Keratinocyte (primary cell): ENCODE measurements at regions not wholly inside any gene's neighbourhood (a gene's known extent, or its start where the extent isn't known, plus 50 kb on each side); places are given as distances from the start of the nearest gene placed in this dataset.
"Not testable (repeated sequence)": the region's sequence is repeated elsewhere in the genome, so short reads cannot be mapped to it uniquely, and the experiment has no call there.

Experiments used
- DNase-seq: peaks from one replicate; pipeline ENCODE4 v3.0.0-alpha.2; 2011; ENCODE audit warnings: low read depth, missing footprints, low spot score
- FAIRE-seq: peaks from 2 replicates; lab custom pipeline; 2011; peaks lifted over from hg19 to GRCh38; lab: Jason Lieb, UNC
- H2AFZ ChIP-seq: 2 replicates; pipeline ENCODE4 v1.6.0; 2012; ENCODE audit warnings: low read length, control low read depth, inconsistent platforms; ENCODE audit not compliant: control insufficient read depth
- H3K27ac ChIP-seq: 2 replicates; pipeline ENCODE4 v1.5.1; 2011; ENCODE audit warnings: low read length; ENCODE audit not compliant: control insufficient read depth, insufficient read depth
- H3K27me3 ChIP-seq: 3 replicates; pipeline ENCODE4 v1.6.0; 2011; ENCODE audit warnings: low read length; ENCODE audit not compliant: control insufficient read depth, insufficient read depth; ENCODE audit errors: extremely low read depth
- H3K36me3 ChIP-seq, 2 experiments: 2 replicates in 1 of 2; 3 replicates in 1 of 2; pipeline ENCODE4 v1.5.1; 2011; ENCODE audit warnings: low read length in 2 of 2, mild to moderate bottlenecking in 1 of 2; ENCODE audit not compliant: control insufficient read depth in 2 of 2, insufficient read depth in 2 of 2; ENCODE audit errors: extremely low read depth in 1 of 2
- H3K4me1 ChIP-seq: 3 replicates; pipeline ENCODE4 v1.5.1; 2011; ENCODE audit warnings: low read length; ENCODE audit not compliant: control insufficient read depth, insufficient read depth; ENCODE audit errors: extremely low read depth
- H3K4me2 ChIP-seq: 3 replicates; pipeline ENCODE4 v1.6.0; 2011; ENCODE audit warnings: low read depth, low read length; ENCODE audit not compliant: control insufficient read depth, insufficient read depth; ENCODE audit errors: extremely low read depth
- H3K4me3 ChIP-seq, 3 experiments: fragments of 200-600 bp in 1 of 3; sonication (generic) in 1 of 3; 2 replicates in 2 of 3; 3 replicates in 1 of 3; pipeline ENCODE4 v1.5.1; 2011 to 2016; ENCODE audit warnings: low read length in 3 of 3, mild to moderate bottlenecking in 3 of 3, control low read depth in 2 of 3, inconsistent platforms in 1 of 3, low read depth in 1 of 3, mixed read lengths in 1 of 3, mixed run types in 1 of 3, moderate library complexity in 1 of 3; ENCODE audit not compliant: control insufficient read depth in 2 of 3, insufficient read depth in 2 of 3; ENCODE audit errors: extremely low read depth in 1 of 3
- H3K79me2 ChIP-seq: 2 replicates; pipeline ENCODE4 v1.6.0; 2012; ENCODE audit warnings: low read length; ENCODE audit not compliant: control insufficient read depth, insufficient read depth
- H3K9ac ChIP-seq: 3 replicates; pipeline ENCODE4 v1.6.0; 2011; ENCODE audit warnings: low read length; ENCODE audit not compliant: control insufficient read depth, insufficient read depth; ENCODE audit errors: extremely low read depth
- H3K9me1 ChIP-seq: 3 replicates; pipeline ENCODE4 v1.6.0; 2011; ENCODE audit warnings: low read length; ENCODE audit not compliant: control insufficient read depth, insufficient read depth; ENCODE audit errors: extremely low read depth
- H3K9me3 ChIP-seq: 2 replicates; pipeline ENCODE4 v1.5.1; 2012; ENCODE audit warnings: low read depth, low read length; ENCODE audit not compliant: control insufficient read depth
- H4K20me1 ChIP-seq: 3 replicates; pipeline ENCODE4 v1.6.0; 2011; ENCODE audit warnings: low read length; ENCODE audit not compliant: control insufficient read depth, insufficient read depth; ENCODE audit errors: extremely low read depth
- EZH2 ChIP-seq: IDR thresholded peaks from one replicate; pipeline ENCODE4 v1.6.1; 2012; ENCODE audit warnings: inconsistent platforms, mild to moderate bottlenecking, low read length, moderate library complexity
- dilution Hi-C: fragments of 300-500 bp; cut with MboI; formaldehyde crosslinking; loops from one replicate; pipeline ENCODE4 v1.7.0; 2020; ENCODE audit warnings: low sequenced_read_pairs; ENCODE audit not compliant: extremely low pct_ligation_motif_present
- TF ChIP-seq, protein P1 (sequence below), 3 experiments: IDR thresholded peaks in 1 of 3; conservative IDR thresholded peaks in 1 of 3; optimal IDR thresholded peaks in 1 of 3; 2 replicates in 2 of 3; 3 replicates in 1 of 3; pipeline versions ENCODE3 to v1.5.1; 2011; ENCODE audit warnings: low read length in 3 of 3, mild to moderate bottlenecking in 3 of 3, moderate library complexity in 2 of 3, control low read depth in 1 of 3, inconsistent platforms in 1 of 3; ENCODE audit not compliant: insufficient read depth in 2 of 3; ENCODE audit errors: extremely low read depth in 1 of 3

DNA sequence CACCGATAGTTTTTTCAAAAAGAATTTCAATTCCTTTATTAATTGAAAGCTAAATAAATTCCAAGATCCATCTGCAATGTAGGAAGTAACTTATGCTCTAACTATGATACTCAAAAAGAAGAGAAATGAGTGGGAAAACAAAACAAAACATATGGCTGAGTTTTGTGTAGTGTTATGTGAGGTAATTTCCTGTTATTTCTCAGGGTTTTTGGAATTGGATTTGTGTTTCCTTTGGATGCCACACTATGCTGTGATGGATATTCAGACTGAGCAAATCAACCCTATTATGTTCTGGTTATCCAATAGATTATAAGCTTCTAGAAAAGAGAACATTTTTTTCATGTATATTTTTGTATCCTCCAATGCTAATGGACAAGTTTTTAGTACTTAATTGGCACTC is 73.4 kb upstream of the RAPGEF2 start:
- DNase-seq: no peak
- H3K79me2 ChIP-seq: no peaks in the 10 kb centered on the region
- no peaks in the 10 kb centered on the region for H3K9me3 ChIP-seq
- no peak overlapping the region for H3K9ac ChIP-seq
- H3K27me3 ChIP-seq: no peaks in the 10 kb centered on the region
- H3K9me1 ChIP-seq: no peaks in the 10 kb centered on the region
- no peak overlapping the region for H3K4me3 ChIP-seq
- dilution Hi-C loops: no loop called here
- no peak overlapping the region for H3K27ac ChIP-seq
- H3K4me2 ChIP-seq: no peak overlapping the region
- H3K36me3 ChIP-seq: no peaks in the 10 kb centered on the region
- no peak for FAIRE-seq
- H3K4me1 ChIP-seq: no peaks in the 10 kb centered on the region
- TF ChIP-seq, protein P1, sequence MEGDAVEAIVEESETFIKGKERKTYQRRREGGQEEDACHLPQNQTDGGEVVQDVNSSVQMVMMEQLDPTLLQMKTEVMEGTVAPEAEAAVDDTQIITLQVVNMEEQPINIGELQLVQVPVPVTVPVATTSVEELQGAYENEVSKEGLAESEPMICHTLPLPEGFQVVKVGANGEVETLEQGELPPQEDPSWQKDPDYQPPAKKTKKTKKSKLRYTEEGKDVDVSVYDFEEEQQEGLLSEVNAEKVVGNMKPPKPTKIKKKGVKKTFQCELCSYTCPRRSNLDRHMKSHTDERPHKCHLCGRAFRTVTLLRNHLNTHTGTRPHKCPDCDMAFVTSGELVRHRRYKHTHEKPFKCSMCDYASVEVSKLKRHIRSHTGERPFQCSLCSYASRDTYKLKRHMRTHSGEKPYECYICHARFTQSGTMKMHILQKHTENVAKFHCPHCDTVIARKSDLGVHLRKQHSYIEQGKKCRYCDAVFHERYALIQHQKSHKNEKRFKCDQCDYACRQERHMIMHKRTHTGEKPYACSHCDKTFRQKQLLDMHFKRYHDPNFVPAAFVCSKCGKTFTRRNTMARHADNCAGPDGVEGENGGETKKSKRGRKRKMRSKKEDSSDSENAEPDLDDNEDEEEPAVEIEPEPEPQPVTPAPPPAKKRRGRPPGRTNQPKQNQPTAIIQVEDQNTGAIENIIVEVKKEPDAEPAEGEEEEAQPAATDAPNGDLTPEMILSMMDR (optimal IDR thresholded peaks at IDR 0.05 in 1 of 3, IDR thresholded peaks at IDR 0.05 in 1 of 3, conservative IDR thresholded peaks at IDR 0.05 in 1 of 3; ENCODE audit: extremely low read depth in 1 of 3, insufficient read depth in 2 of 3, low read length in 3 of 3): no peak
- TF ChIP-seq EZH2: no peak
- H4K20me1 ChIP-seq: no peaks in the 10 kb centered on the region
- no peak overlapping the region for H2AFZ ChIP-seq

GRCh38 chr4:159030297-159030696 is 72.6 kb upstream of the RAPGEF2 start:
- H3K4me2 ChIP-seq, dilution Hi-C loops, H3K9me1 ChIP-seq, H2AFZ ChIP-seq, H3K27ac ChIP-seq, H3K9ac ChIP-seq, FAIRE-seq, H3K9me3 ChIP-seq, H3K79me2 ChIP-seq, H3K4me1 ChIP-seq, H3K4me3 ChIP-seq, H3K36me3 ChIP-seq, H4K20me1 ChIP-seq, DNase-seq, H3K27me3 ChIP-seq: not testable (repeated sequence)

DNA sequence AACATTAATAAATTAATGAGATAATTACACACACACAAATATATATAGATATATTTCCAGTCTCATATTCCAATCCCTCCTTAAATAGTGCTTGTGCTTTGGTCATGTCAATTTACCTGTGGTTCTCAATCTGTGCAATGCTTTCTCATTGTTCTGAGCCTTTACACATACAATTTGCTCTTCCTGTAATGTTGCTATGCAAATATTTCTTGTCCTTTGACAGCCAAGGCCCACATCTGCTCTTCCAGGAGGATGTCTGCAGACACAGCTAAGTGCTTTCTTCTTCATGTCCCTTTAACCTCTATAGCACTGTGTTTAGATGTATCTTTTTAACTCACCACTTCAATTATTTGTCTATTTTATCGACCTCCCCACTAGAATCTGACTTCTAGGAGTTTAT is 67.3 kb upstream of the RAPGEF2 start:
- dilution Hi-C loops: no loop called here
- no peaks in the 10 kb centered on the region for H3K4me1 ChIP-seq
- H4K20me1 ChIP-seq: no peaks in the 10 kb centered on the region
- no peak overlapping the region for H2AFZ ChIP-seq
- H3K27ac ChIP-seq: no peak overlapping the region
- H3K9me1 ChIP-seq: no peaks in the 10 kb centered on the region
- no peak overlapping the region for H3K4me3 ChIP-seq
- no peak for TF ChIP-seq EZH2
- TF ChIP-seq, protein P1 (optimal IDR thresholded peaks at IDR 0.05 in 1 of 3, IDR thresholded peaks at IDR 0.05 in 1 of 3, conservative IDR thresholded peaks at IDR 0.05 in 1 of 3; ENCODE audit: extremely low read depth in 1 of 3, insufficient read depth in 2 of 3, low read length in 3 of 3): no peak
- no peaks in the 10 kb centered on the region for H3K36me3 ChIP-seq
- no peak for FAIRE-seq
- H3K79me2 ChIP-seq: no peaks in the 10 kb centered on the region
- H3K4me2 ChIP-seq: no peak overlapping the region
- H3K9ac ChIP-seq: no peak overlapping the region
- no peaks in the 10 kb centered on the region for H3K9me3 ChIP-seq
- no peak for DNase-seq
- H3K27me3 ChIP-seq: no peaks in the 10 kb centered on the region
